ENCODE measurements at regions not wholly inside any gene's neighbourhood (a gene's known extent, or its start where the extent isn't known, plus 50 kb on each side); places are given as distances from the start of the nearest gene placed in this dataset.

DNA sequence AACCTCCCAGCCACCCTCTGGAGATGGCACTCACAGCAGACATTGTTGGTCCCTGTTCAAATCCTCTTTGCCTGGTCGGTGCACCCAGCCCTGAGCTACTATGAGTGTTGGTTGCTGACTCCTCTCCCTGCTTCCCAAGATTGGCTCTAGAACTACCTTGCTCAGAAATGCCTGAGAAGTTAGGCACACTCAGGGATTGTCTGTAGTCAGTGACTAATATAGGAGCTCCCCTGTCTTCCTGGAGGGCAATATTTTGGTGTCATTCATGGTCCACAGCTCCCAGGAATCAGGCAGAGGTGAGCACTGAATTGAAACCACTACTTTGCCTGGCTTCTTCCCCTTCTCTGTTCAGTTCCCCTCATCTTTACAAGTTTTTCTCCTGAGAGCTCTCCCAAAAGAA lies 325.9 kb downstream of the MIAT start:
- Histone ChIP-seq H3K4me3 (ENCODE audit: low read depth in 1 of 2, low read length in 1 of 2) (no peak overlapping the region), H3K27ac (no peak overlapping the region), H3K36me3 (no peaks in the 10 kb centered on the region), H3K27me3 (peaks cover 36% of the 10 kb centered on the region), H3K9me3 (no peaks in the 10 kb centered on the region), H3K4me1 (ENCODE audit: control insufficient read depth in 1 of 2, insufficient read depth in 1 of 2, low read depth in 1 of 2, low read length in 1 of 2) (no peaks in the 10 kb centered on the region)
- no peak for TF ChIP-seq CTCF (IDR thresholded peaks at IDR 0.05)

- Histone ChIP-seq H3K27me3 (peaks cover 35% of the 10 kb centered on the region), H3K36me3 (no peaks in the 10 kb centered on the region), H3K4me1 (ENCODE audit: control insufficient read depth in 1 of 2, insufficient read depth in 1 of 2, low read depth in 1 of 2, low read length in 1 of 2) (no peaks in the 10 kb centered on the region), H3K9me3 (no peaks in the 10 kb centered on the region), H3K27ac (no peak overlapping the region), H3K4me3 (ENCODE audit: low read depth in 1 of 2, low read length in 1 of 2) (no peak overlapping the region)
- no peak for TF ChIP-seq CTCF (IDR thresholded peaks at IDR 0.05)
These were observed 327.8 kb downstream of the MIAT start for GRCh38 chr22:26985206-26985605.

DNA sequence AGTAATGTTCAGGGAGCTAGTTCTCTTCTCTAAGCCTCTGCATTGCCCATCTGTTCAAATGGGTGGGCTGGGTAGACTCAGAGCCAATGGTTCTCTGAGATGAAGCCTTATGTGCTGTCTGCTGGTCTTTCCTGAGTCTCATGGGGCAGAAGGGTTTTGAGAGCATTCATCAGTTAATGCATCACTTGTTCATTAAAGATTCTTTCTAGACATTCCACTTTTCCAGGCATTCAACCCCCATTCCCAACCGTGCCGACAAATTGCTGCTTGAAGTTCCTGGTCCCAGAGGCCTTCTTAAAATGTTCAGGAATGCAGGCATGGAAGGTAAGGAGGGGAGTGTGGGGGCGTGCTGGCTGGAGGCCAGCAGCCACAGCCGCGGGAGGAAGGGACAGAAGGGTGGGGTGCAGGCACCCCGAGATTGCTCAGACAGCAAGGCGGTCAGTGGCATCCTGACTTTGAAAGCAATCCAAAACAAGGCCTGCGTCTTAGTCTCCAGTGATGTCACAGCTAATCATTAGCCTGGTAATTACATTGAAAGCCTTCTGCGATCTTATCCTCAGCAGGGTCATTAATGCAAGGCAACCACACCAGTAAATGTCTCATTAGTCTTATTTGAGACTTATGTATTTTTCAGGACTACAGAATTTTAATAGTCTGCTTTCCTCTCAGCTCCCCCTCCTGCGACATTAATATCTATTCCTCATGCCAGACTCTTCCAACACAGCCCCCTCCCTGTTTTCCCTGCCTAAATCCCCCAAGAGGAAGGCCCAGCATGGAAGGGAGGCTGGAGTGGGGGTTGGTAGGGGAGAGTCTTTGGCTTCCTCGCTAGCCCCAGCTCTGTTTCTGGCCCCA lies 328.8 kb downstream of the MIAT start:
- Histone ChIP-seq H3K27ac (no peak overlapping the region), H3K36me3 (no peaks in the 10 kb centered on the region), H3K4me3 (ENCODE audit: low read depth in 1 of 2, low read length in 1 of 2) (no peak overlapping the region), H3K27me3 (peaks cover 41% of the 10 kb centered on the region), H3K4me1 (ENCODE audit: control insufficient read depth in 1 of 2, insufficient read depth in 1 of 2, low read depth in 1 of 2, low read length in 1 of 2) (no peaks in the 10 kb centered on the region), H3K9me3 (no peaks in the 10 kb centered on the region)
- no peak for TF ChIP-seq CTCF (IDR thresholded peaks at IDR 0.05)

DNA sequence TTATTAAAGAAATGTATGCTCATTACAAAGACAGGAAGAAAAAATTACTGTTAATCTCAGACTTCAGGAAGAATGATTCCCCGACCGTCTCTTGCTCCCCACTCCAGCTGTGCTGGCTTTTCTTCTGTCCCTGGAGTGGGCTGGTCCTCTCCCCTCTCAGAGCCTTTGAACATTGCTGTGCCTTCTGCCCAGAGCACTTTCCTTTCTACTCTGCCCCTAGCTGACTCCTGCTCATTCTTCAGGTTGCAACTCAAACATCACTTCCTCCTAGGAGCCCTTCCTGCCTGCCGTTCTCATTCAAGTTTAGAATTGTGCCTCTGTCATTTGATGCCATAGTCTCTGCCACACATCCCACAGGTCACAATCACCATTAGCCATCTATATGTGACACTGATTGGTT lies 329.5 kb downstream of the MIAT start:
- Histone ChIP-seq H3K27ac (no peak overlapping the region), H3K4me3 (ENCODE audit: low read depth in 1 of 2, low read length in 1 of 2) (no peak overlapping the region), H3K4me1 (ENCODE audit: control insufficient read depth in 1 of 2, insufficient read depth in 1 of 2, low read depth in 1 of 2, low read length in 1 of 2) (no peaks in the 10 kb centered on the region), H3K36me3 (no peaks in the 10 kb centered on the region), H3K9me3 (no peaks in the 10 kb centered on the region), H3K27me3 (peaks cover 41% of the 10 kb centered on the region)
- TF ChIP-seq CTCF (IDR thresholded peaks at IDR 0.05), result no peak

DNA sequence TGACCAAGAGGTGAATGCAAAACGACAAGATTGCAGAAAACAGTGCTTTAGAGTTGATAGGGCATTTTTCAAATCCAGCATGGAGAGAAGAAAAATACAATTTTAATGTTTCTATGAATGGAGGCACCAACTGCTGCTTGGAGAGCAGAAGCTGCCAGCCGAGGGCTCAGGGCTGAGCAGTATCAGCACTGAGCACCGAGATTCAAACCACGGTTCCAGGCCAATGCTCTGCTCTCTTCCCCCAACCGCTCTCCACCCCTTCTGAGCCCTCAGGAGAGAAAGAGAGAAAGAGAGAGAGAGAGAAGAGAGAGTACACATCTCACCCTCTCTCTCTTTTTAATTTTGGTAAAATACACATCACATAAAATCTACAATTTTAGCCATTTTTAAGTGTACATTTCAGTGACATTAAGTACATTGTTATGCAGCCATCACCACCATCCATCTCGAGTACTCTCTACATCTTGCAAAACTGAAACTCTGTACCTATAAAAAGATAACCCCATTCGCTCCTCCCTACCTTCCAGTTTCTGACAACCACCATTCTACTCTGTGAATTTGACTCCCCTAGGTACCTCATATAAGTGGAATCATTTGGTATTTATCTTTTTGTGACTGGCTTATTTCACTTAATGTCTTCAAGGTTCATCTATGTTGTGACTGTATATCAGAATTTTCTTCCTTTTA lies 333.3 kb downstream of the MIAT start:
- Histone ChIP-seq H3K9me3 (no peaks in the 10 kb centered on the region), H3K4me1 (ENCODE audit: control insufficient read depth in 1 of 2, insufficient read depth in 1 of 2, low read depth in 1 of 2, low read length in 1 of 2) (no peaks in the 10 kb centered on the region), H3K4me3 (ENCODE audit: low read depth in 1 of 2, low read length in 1 of 2) (no peak overlapping the region), H3K27ac (no peak overlapping the region), H3K36me3 (no peaks in the 10 kb centered on the region), H3K27me3 (peaks cover 25% of the 10 kb centered on the region)
- TF ChIP-seq CTCF (IDR thresholded peaks at IDR 0.05), result no peak
